ENCODE measurements at regions not wholly inside any gene's neighbourhood (a gene's known extent, or its start where the extent isn't known, plus 50 kb on each side); places are given as distances from the start of the nearest gene placed in this dataset.
"Not testable (repeated sequence)": the region's sequence is repeated elsewhere in the genome, so short reads cannot be mapped to it uniquely, and the experiment has no call there.

DNA sequence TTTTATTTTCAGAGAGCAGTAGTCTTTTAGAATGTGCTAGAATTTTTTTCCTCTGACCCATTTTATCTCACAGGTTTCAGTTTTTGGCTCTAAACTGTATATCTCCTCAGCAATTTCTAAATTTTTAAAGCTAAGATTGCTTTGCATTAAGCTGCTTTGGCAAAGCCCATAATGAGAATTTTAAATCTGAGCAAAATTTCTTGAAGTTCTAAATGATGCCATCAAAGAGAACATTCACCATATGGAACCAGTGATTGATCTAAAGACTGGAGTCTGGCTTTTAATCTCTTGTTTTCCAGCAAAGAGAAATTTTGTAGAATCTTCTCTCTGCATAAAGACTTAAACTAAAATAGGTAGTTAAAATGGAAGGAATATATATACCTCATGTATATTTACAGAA, 313.6 kb downstream of the TBC1D32 start:
- DNase-seq (ENCODE audit: low spot score) = no peak

DNA sequence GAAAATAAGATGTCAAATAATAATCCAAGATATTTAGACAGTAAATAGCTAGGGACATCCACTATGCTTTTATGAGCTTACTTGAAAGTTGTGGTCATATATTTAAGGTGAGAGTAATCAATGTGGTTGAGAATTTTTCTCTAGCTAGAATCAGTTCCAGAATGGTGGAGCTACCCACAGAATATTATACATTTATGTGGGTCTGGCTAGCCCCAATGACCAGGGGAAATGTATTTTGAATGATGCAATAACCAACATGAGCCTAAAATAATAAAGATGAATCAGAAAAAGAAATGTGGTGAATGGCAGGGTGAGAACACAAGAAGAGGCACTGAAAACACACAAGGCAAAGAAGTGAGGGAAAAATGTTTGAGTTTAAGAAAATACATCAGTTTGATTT, 325.7 kb downstream of the TBC1D32 start:
- no peak for DNase-seq (ENCODE audit: low spot score)

DNA sequence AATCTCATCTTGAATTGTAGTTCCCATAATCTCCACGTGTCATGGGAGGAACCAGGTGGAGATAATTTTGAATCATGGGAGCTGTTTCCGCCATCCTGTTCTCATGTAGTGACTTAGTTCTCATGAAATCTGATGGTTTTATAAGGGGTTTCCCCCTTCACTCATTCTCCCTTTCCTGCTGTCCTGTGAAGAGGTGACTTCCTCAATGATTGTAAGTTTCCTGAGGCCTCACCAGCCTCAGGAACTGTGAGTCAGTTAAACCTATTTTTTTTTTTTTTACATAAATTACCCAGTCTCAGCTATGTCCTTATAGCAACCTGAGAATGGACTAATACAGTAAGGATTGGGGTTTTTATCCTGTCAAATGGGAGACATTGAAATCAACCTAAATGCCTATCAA, 328.3 kb downstream of the TBC1D32 start:
- DNase-seq (ENCODE audit: low spot score) = no peak

DNA sequence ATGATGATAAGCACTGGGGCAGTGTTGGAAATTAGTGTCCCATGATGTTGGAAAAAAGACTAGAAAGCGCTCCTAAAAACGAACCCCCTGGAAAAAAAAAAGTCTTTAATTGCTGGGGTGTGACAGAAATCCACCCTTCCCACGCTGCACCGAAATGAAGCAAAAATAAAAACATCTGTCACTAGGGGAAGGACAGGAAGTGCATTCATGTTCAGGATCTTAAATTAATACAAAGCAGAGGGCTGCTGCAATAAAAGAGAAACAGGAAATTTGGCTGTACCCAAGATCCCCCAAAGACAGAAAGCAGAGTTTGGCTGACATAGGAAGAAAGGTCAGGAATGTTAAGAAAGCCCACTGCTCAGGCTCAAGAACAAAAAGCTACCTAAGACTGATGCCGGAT, 333.9 kb downstream of the TBC1D32 start:
- no peak for DNase-seq (ENCODE audit: low spot score)

DNA sequence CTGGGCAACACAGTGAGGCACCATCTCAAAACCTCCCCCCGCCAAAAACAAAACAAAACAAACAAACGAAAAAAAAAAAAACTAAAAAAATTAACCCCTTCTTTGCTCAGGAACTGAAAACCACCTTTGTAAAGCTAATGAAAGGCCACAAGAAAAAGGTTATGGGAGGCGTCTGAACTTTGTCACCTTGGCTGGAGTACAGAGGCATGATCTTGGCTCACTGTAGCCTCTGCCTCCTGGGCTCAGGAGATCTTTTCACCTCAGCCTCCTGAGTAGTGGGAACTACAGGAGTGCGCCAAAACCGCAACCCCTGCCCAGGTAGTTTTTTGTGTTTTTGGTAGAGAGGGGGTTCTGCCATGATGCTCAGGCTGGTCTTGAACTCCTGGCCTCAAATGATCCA, 337.9 kb downstream of the TBC1D32 start:
- no peak for DNase-seq (ENCODE audit: low spot score)

DNA sequence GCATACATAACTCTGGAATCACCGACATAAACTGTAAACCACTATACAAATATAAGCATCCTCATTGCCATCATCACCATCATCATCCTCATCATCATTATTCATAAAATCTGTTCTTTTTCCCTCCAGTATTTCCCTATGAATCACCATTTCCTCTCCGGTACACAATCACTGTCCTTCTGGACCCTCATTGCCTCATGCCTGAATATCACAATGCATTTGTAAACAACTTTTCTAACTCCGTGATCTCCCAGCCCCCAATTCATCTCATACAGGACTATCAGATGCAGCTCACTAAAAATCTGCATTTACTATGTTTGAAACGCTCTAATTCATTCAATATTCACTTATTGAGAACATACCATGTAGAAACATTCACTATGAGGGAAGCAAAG, 339.7 kb downstream of the TBC1D32 start:
- no peak for DNase-seq (ENCODE audit: low spot score)

DNA sequence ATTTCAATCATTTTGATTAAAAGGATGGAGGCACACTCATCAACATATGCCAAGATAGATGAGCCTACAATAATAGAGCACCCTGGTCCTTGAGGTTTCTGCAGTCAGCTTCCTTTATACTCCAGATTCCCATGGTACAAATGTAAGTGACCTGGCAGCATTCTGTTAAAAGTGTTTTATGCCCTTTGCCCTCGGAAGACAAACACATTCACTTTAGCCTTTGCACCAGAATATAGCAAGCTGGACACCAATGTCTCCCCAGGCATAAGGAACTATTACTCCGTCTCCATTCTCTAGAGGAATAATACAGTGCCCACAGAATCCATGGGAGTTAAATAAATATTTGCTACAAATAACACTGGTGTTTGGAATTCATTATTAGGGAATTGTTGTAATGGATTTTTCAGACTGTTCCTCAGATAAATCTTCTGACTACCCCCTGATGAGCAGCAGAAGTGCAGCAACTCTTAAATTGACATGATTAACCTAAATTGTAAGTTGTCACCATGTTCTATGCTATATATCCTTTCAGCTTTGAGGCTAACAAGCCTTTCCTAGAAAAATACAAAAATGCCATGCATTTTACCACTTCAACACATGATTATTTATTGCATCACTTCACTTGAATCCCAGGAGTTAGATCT, 340.2 kb downstream of the TBC1D32 start:
- no peak for DNase-seq (ENCODE audit: low spot score)

DNA sequence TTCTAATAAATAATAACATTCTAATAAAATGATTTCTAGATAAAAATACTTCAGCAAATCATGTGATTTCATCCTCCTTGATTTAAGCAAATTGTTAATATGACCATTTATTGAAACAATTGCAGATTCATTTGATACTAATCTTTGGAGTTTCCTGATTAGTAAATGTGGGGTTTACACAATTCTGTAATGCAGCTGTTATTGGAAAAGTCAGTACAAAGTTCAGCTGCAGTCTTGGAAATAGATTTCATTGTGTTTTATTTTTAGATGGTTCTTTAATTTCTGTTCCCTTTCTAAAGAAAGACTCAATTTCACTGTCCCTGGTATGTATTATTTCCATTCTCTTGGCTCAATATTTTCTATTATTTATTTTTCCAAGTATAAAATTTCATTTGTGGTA, 342.0 kb downstream of the TBC1D32 start:
- DNase-seq (ENCODE audit: low spot score) = no peak

DNA sequence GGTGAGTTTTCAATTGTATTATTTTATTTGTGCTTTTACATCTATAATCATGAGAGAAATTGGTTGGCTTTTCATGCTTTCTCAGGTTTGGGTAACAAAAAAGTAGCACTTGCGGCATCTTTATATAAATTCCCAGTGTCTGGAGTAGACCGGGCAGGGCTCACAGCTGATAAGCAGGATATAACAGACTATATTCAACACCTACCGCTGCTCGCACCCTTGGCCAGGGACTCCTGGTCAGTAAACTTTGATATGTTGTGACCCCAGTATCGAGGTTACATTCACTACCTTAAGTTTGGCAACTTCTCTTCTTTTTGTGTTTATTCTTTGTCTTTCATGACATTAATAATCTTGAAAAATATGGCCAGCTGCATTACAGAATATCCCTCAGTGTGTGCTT, 343.4 kb downstream of the TBC1D32 start:
- DNase-seq (ENCODE audit: low spot score) = no peak

DNA sequence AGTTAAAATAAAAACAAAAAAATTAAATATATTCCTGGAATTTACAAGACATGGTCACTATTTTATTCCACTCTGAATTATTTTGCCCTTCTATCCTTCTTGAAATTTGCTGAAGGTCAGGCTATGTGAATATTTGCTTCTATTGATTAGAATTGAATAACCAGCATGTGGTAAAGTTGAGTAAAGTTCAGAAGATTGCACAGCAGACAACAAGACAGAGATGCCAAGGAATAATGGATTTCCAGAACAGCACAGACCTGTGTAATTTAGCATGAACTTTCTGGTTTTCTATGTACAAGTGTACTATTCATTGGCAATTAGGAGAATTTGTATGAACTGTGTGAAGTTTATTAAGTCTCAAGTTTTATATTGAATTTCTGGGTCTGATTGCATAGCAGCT, 352.4 kb downstream of the TBC1D32 start:
- no peak for DNase-seq (ENCODE audit: low spot score)

DNA sequence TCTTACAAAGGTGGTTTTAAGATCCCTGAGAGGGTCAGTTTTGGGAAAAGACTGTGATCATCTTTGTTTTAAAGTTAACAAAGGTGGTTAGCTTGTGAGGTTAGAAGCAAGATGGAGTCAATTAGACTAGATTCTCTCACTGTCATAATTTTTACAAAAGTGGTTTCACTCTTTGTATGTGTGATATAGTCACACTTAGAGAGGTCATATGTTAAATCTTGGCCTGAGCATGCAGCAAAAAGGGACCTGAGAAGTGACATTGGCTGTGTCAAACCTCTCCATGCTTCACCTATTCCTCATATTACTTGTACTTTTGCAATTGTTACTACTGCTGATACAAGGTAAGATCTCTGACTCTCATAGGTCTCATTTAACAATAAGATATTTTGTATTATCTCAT, 368.0 kb downstream of the TBC1D32 start:
- DNase-seq (ENCODE audit: low spot score) = no peak

DNA sequence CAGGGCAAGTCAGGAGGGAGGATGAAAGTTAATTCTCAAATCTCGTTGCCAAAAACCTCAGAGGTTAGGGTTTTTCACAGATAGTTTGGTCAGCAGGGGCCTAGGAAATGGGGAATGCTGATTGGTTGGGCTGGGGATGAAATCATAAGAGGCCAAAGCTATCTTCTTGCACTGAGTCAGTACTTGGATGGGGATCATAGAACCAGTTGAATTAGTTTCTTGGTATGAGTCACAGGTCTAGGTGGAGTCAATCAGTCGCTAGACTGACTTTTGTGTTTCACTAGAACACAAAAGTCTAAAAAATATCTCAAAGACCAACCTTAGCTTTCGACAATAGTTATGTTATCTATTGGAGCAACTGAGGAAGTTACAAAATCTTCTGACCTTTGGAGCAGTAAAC, 368.5 kb downstream of the TBC1D32 start:
- no peak for DNase-seq (ENCODE audit: low spot score)

DNA sequence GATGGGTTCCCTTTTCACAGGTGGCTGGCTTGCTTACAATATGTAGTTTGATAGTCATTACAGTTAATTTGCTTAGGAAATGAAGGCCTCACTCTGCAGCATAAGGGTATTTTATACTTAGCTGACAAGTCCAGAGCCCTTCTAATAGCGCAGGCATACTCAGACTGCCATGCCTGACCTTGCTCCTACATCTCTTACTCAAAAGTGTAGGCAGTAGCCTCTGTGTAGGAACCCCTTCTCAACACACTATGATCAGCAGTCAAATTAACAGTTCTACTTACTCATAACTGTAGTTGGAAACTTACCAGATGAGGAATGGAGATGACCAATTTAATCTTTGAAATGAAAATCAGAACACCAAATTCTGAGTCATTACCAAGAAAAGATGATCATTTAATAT, 373.5 kb downstream of the TBC1D32 start:
- no peak for DNase-seq (ENCODE audit: low spot score)

DNA sequence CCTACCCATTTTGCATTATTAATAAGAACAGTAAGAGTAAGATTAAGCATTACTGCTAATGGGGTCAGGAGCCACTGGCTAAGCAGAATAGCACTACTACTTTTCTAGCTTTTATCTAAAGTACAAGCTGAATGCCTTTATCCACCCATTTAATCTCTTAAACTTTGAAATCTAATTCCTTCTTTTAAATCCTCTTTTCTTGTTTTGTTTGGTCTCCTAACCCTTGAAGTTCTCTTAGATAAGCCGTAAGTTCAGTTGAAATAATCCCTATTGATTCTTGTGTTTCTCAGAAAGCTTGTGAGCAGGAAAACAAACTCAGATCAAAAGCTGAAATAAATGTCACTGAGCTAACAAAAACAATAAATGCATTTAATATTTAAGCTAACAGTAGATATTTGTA, 380.2 kb downstream of the TBC1D32 start:
- no peak for DNase-seq (ENCODE audit: low spot score)

DNA sequence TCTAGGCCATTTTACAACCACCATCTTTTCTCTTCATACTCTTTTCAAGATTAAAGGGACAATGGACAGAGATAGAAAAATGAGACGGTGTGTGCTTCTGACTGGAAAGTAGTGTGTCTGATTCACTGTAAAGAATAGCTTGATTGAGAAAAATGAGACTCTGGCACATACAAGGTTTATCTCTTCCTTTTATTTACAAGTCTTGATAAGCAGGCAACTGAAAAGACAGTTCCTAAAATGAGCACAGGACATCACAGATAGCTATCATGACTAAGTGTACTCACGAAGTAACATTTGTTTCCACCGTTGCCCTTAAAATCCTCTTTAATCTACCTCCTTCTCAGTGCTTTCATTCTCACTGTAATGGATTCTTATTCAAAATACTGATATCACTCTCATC, 383.0 kb downstream of the TBC1D32 start:
- DNase-seq (ENCODE audit: low spot score) = no peak

DNA sequence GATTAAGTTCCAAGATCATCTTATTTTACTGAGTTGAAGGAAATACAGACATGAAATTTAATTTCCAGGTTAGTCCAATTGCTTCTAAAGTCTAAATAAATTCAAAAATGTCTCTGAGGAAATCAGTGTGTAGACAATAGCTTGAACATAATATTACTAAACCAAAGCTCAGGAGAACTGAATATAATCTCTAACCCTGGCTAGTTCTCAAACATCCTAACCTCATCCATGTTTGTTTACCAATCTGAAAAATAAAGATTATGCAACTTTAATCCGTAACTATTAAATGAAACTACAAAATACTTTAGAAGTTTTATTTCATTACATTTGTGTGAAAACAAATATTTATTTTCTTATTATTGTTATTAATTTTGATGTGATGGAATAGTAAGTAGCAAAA, 387.2 kb downstream of the TBC1D32 start:
- DNase-seq (ENCODE audit: low spot score) = no peak

DNA sequence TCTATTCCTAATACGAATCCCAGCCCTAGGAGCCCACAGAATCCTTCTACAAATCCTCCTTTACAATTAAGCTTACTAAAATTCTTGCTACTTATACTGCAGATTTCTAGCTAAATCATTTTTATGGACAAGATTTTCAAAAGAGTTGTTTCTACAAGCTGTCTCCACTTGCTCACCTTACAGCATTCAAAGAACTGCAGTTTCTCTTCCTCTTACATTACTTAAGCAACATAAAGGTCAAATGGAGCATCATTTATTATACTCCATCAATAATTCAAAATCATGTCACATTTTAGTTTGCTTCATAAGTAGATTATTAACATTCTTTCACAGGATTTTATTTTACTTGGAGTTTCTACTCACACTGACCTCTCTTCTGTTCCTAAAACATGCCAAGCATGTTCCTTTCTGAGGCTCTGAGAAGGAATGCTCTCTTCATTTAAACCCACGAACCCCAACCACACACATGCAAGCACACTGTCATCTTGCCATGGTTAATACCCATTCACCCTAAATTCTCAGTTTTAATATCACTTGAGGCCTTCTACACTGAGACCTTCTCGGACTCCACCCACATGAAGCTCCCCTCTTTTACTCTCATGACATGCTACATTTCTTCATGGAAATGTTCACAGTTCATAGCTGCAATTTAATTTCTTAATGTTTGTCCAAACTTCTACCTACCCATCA, 388.2 kb downstream of the TBC1D32 start:
- DNase-seq (ENCODE audit: low spot score) = no peak

DNA sequence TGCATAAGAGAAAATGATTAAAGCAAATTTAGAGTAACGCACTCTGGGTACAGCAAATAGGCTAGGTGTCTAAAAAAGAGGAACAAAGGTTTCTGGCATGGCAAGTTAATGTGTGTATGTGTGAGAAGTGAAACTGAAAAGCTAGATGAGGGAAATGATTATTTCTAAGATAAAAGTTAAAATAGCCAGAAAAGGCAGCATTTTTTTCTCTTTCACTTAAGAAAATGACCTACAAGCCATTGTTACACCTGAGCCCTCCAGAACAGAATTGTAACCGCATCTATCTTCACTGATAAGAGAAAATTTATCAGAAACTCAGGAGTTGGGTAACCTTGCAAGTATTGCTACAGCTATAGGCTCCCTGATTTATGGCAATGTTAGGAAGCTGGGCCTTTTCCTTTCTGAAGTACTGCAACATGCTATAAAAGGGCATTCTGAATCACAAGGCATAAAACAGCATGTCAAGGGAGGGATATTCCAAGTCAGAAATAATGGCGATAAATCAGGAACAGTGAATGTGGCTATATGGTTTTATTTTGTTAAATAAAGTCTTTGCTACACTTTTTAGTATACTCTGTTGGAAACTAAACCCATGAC, 395.3 kb downstream of the TBC1D32 start:
- peak; percentile 17 for DNase-seq (ENCODE audit: low spot score)

DNA sequence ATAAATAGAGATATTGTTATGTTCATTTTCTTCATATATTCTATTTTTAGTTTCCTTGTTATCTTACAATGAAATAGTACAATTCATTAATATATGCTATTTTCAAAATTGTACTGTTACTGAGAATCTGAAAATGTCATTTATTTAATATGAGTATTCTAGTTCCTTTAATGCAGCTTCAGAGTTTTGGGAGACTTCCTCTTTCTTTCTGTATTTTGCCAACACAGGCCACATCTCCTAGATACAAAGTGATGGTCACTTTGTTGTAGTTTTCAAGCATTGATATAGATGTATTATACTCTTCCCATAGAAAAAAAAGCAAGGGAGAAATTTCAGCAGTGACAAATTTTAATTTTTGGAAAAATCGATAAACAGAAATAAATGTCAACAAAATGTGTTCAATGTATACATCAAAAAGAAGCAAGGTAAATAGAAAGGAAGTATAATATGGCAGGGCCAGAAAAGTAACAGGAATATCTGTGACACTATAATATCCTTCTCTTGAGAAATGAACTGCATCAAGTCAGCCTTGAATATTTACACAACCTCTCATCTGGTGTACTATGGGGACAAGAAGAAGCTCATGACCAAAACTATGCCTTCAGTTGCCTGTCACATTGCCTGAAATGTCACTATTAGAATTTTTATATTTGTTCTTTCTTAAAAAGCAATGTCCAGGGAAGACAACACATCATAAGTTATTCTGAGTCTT, 396.0 kb downstream of the TBC1D32 start:
- DNase-seq (ENCODE audit: low spot score) = no peak

DNA sequence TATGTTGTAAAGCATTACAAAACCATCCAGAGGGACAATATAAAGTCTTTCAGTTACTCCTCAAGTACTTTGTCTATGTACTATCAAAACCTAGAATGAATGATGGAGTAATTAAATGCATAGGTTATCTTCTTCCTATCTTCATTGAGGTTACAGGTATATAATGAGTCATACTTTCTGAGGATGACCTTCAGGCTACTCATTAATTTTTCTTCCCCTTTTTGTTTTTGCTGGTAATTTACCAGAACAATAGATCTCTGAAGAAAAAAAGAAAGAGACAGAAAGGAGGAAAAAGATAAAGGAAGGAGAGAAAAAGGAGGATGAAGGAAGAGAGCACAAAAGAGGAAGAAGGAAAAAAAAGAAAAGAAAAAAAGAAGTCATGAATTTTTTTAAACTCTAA, 398.4 kb downstream of the TBC1D32 start:
- DNase-seq (ENCODE audit: low spot score) = no peak

DNA sequence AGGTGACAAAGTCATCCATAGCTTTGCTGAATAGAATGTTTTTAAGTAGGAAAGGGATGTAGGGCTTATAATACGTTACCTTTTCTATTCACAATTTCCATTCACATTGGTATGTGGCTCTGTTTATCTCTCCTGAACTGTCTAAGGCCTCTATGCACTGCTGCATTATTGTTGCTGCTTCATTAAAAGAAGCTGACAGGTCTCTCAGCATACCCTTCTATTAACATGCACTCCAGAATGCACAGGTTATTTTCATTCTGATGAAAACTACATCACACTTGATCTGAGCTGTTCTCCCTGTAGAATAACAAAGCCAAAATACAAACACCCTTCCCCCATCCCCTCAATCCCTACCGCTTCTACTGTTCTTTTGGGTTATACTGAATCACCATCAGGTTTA, 399.3 kb downstream of the TBC1D32 start:
- DNase-seq (ENCODE audit: low spot score) = no peak

DNA sequence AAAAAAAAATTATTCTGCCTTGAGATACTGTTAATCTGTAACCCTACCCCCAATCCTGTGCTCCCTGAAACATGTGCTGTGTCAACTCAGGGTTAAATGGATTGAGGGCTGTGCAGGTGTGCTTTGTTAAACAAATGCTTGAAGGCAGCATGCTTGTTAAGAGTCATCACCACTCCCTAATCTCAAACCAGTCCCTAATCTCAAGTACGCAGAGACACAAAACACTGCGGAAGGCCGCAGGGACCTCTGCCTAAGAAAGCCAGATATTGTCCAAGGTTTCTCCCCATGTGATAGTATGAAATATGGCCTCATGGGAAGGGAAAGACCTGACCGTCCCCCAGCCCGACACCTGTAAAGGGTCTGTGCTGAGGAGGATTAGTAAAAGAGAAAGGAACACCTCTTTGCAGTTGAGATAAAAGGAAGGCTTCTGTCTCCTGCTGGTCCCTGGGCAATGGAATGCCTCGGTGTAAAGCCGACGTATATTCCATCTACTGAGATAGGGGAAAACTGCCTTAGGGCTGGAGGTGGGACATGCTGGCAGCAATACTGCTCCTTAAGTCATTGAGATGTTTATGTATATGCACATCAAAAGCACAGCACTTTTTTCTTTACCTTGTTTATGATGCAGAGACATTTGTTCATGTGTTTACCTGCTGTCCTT, 402.6 kb downstream of the TBC1D32 start:
- DNase-seq (ENCODE audit: low spot score) = not testable (repeated sequence)

DNA sequence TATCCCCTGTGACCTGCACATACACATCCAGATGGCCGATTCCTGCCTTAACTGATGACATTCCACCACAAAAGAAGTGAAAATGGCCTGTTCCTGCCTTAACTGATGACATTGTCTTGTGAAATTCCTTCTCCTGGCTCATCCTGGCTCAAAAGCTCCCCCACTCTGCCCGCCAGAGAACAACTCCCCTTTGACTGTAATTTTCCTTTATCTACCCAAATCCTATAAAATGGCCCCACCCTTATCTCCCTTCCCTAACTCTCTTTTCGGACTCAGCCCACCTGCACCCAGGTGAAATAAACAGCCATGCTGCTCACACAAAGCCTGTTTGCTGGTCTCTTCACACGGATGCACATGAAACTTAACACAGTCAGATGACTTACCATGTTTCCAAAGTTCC, 403.8 kb downstream of the TBC1D32 start:
- not testable (repeated sequence) for DNase-seq (ENCODE audit: low spot score)

Measured in germinal center (tissue), 1 donor.